Activated CD8-positive, alpha-beta memory T cell treated with anti-CD3 and anti-CD28 coated beads, Interleukin-2, amount 10 ng/mL, durations not matched to agents 7 days and 5 days (primary cell): ENCODE measurements at regions not wholly inside any gene's neighbourhood (a gene's known extent, or its start where the extent isn't known, plus 50 kb on each side); places are given as distances from the start of the nearest gene placed in this dataset.

Experiments
- ATAC-seq: fragments of 150-1000 bp; cut with Tn5 transposase; one replicate; pipeline ENCODE4 v1.10.0; 2021; ENCODE audit warnings: moderate library complexity
- CTCF ChIA-PET: fragments of 350-600 bp; sonication (Branson Sonifier 250); formaldehyde crosslinking; loops from one replicate; lab custom pipeline; 2021; ENCODE audit warnings: antibody characterized with exemption; lab: Charles Lee
- DNase-seq: peaks from one replicate; pipeline ENCODE4 v3.0.0-alpha.2; 2020
- H3K27ac Mint-ChIP-seq: one replicate; pipeline ENCODE4 v1.8.0; 2021; ENCODE audit warnings: mild to moderate bottlenecking, mixed read lengths
- H3K27me3 Mint-ChIP-seq: one replicate; pipeline ENCODE4 v1.8.0; 2021; ENCODE audit warnings: mixed read lengths
- H3K36me3 Mint-ChIP-seq: one replicate; pipeline ENCODE4 v1.8.0; 2021; ENCODE audit warnings: mild to moderate bottlenecking, mixed read lengths
- H3K4me1 Mint-ChIP-seq: one replicate; pipeline ENCODE4 v1.8.0; 2021; ENCODE audit warnings: mixed read lengths
- H3K4me3 Mint-ChIP-seq: one replicate; pipeline ENCODE4 v1.8.0; 2021; ENCODE audit warnings: mild to moderate bottlenecking, moderate library complexity, mixed read lengths
- H3K9me3 Mint-ChIP-seq: one replicate; pipeline ENCODE4 v1.8.0; 2022; ENCODE audit warnings: low read depth, mixed read lengths

GRCh38 chrX:10798041-10798440 is 177.7 kb upstream of the MID1 start:
- Mint-ChIP-seq H3K27me3 (no peaks in the 10 kb centered on the region), H3K4me1 (no peaks in the 10 kb centered on the region), H3K4me3 (no peak overlapping the region), H3K36me3 (no peaks in the 10 kb centered on the region), H3K9me3 (no peaks in the 10 kb centered on the region), H3K27ac (no peak overlapping the region)
- no peak for ATAC-seq
- CTCF ChIA-PET, result no interaction called here
- DNase-seq, result no peak

- Mint-ChIP-seq H3K4me3 (no peak overlapping the region), H3K9me3 (no peaks in the 10 kb centered on the region), H3K27ac (no peak overlapping the region), H3K36me3 (no peaks in the 10 kb centered on the region), H3K4me1 (no peaks in the 10 kb centered on the region), H3K27me3 (no peaks in the 10 kb centered on the region)
- no peak for DNase-seq
- CTCF ChIA-PET, result no interaction called here
- ATAC-seq, result no peak
These were observed 180.4 kb upstream of the MID1 start for GRCh38 chrX:10800796-10801195.

DNA sequence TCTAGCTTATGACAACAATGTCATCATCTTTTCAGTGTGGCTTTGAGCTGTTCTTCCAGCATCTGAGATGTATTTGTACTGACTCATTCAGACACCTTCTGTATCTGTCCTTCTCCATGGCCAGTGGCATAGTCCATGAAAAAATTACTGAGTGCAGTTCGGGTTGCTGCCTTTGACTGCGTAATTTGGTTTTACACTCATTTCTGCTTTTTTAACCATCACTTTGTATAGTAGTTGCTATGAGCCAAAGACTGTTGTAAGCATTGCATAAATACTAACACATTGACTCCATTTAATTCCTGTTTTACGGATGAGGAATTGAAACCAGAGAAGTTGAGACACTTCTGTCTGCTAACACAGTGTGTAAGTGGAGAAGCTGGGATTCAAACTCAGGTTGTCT is 190.7 kb upstream of the MID1 start:
- Mint-ChIP-seq H3K27me3 (no peaks in the 10 kb centered on the region), H3K4me1 (no peaks in the 10 kb centered on the region), H3K9me3 (no peaks in the 10 kb centered on the region), H3K27ac (no peak overlapping the region), H3K4me3 (no peak overlapping the region), H3K36me3 (no peaks in the 10 kb centered on the region)
- CTCF ChIA-PET, result no interaction called here
- ATAC-seq, result no peak
- no peak for DNase-seq

GRCh38 chrX:10813761-10814160 is 193.4 kb upstream of the MID1 start:
- no peaks in the 10 kb centered on the region for H3K4me1 Mint-ChIP-seq
- no peaks in the 10 kb centered on the region for H3K27me3 Mint-ChIP-seq
- DNase-seq (no peak), ATAC-seq (no peak)
- H3K9me3 Mint-ChIP-seq, result no peaks in the 10 kb centered on the region
- CTCF ChIA-PET, result no interaction called here
- H3K4me3 Mint-ChIP-seq, result no peak overlapping the region
- H3K36me3 Mint-ChIP-seq, result no peaks in the 10 kb centered on the region
- H3K27ac Mint-ChIP-seq, result no peak overlapping the region

DNA sequence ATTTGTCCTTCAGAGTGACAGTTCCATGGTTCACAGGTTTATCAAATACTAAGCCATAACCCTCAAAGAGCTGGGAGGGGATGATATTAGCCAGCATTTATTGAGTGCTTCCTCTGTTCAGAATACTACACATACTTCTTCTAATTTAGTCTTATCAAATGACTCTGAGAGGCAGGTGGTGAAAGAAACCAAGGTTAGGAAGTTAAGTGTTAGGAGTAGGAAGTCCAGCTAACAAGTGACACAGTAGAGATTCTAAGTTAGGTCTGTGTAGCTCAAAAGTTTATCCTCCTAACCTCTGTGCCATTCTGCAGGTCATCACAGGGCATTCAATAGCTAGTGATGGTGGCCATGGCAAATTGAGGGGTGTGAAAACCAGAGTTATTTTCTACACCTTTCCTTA is 198.3 kb upstream of the MID1 start:
- ATAC-seq, result no peak
- CTCF ChIA-PET, result no interaction called here
- H3K27me3 Mint-ChIP-seq, result no peaks in the 10 kb centered on the region

DNA sequence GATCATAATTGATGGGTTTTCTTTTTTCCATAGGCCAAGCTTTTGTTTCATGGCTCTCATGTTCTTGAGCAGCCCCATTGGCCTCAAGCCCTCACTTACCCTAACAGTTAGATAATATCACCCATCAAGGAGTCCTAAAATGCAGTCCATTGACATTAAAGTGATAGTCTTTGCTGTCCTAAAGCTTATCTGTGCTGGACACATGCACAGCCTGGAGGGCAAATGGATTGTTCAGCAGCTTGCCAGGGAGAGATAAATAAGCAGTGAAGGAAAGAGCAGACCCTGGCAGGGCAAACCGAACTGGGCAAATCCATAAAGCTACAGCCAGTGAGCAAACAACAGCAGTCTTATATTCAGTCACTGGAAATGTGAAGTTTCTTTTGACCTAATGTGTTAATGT is 199.6 kb upstream of the MID1 start:
- CTCF ChIA-PET, result no interaction called here
- H3K4me1 Mint-ChIP-seq, result no peaks in the 10 kb centered on the region
- no peak overlapping the region for H3K27ac Mint-ChIP-seq
- H3K27me3 Mint-ChIP-seq, result no peaks in the 10 kb centered on the region
- H3K4me3 Mint-ChIP-seq, result no peak overlapping the region
- H3K9me3 Mint-ChIP-seq, result no peaks in the 10 kb centered on the region
- ATAC-seq (no peak), DNase-seq (no peak)
- no peaks in the 10 kb centered on the region for H3K36me3 Mint-ChIP-seq

More for the DNA sequence above, 198.3 kb upstream of the MID1 start:
- no peak for DNase-seq
- no peak overlapping the region for H3K4me3 Mint-ChIP-seq
- no peaks in the 10 kb centered on the region for H3K4me1 Mint-ChIP-seq
- H3K27ac Mint-ChIP-seq, result no peak overlapping the region
- H3K36me3 Mint-ChIP-seq, result no peaks in the 10 kb centered on the region
- H3K9me3 Mint-ChIP-seq, result no peaks in the 10 kb centered on the region

GRCh38 chrX:10821293-10821692 is 200.9 kb upstream of the MID1 start:
- Mint-ChIP-seq H3K36me3 (no peaks in the 10 kb centered on the region), H3K27ac (no peak overlapping the region), H3K9me3 (no peaks in the 10 kb centered on the region), H3K4me1 (no peaks in the 10 kb centered on the region), H3K27me3 (no peaks in the 10 kb centered on the region), H3K4me3 (no peak overlapping the region)
- CTCF ChIA-PET, result no interaction called here
- no peak for DNase-seq
- ATAC-seq, result no peak

- no peak overlapping the region for H3K27ac Mint-ChIP-seq
- DNase-seq (no peak), ATAC-seq (no peak)
- H3K4me1 Mint-ChIP-seq, result no peaks in the 10 kb centered on the region
- CTCF ChIA-PET, result no interaction called here
- H3K27me3 Mint-ChIP-seq, result no peaks in the 10 kb centered on the region
- no peak overlapping the region for H3K4me3 Mint-ChIP-seq
- H3K36me3 Mint-ChIP-seq, result no peaks in the 10 kb centered on the region
- no peaks in the 10 kb centered on the region for H3K9me3 Mint-ChIP-seq
These were observed 207.7 kb upstream of the MID1 start for GRCh38 chrX:10828036-10828435.

GRCh38 chrX:10828640-10829039 is 208.3 kb upstream of the MID1 start:
- Mint-ChIP-seq H3K36me3 (no peaks in the 10 kb centered on the region), H3K4me3 (no peak overlapping the region), H3K27me3 (no peaks in the 10 kb centered on the region), H3K4me1 (no peaks in the 10 kb centered on the region), H3K9me3 (no peaks in the 10 kb centered on the region), H3K27ac (no peak overlapping the region)
- ATAC-seq (no peak), DNase-seq (no peak)
- CTCF ChIA-PET, result no interaction called here

- no peak for DNase-seq
- ATAC-seq, result no peak
- H3K27me3 Mint-ChIP-seq, result no peaks in the 10 kb centered on the region
- H3K4me3 Mint-ChIP-seq, result no peak overlapping the region
- no peak overlapping the region for H3K27ac Mint-ChIP-seq
- H3K4me1 Mint-ChIP-seq, result no peaks in the 10 kb centered on the region
- H3K36me3 Mint-ChIP-seq, result no peaks in the 10 kb centered on the region
- CTCF ChIA-PET, result no interaction called here
- no peaks in the 10 kb centered on the region for H3K9me3 Mint-ChIP-seq
These were observed 211.5 kb upstream of the MID1 start for GRCh38 chrX:10831716-10832502.

GRCh38 chrX:10833299-10834169 is 213.1 kb upstream of the MID1 start:
- Mint-ChIP-seq H3K9me3 (no peaks in the 10 kb centered on the region), H3K36me3 (no peaks in the 10 kb centered on the region), H3K27ac (no peak overlapping the region), H3K4me1 (no peaks in the 10 kb centered on the region), H3K4me3 (no peak overlapping the region), H3K27me3 (no peaks in the 10 kb centered on the region)
- no peak for DNase-seq
- ATAC-seq, result no peak
- CTCF ChIA-PET, result no interaction called here

DNA sequence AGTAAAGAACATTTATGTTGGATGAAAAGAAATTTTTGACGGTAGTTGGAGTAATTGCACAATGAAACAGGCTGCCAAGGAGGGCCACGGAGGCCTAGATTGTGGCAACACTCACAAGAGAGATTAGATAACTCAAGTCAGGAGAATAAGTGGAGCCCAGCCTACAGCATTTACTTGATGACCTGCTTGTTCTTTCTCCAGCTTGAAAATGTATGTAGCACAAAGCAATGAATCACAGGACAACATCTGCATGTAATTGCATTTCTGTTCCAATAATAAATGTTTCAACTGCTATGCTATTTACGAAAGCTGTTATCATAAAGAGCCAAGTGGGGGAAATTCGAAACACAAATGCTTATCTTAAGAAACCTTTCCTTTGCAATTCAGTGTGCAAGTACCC is 221.2 kb upstream of the MID1 start:
- no peaks in the 10 kb centered on the region for H3K9me3 Mint-ChIP-seq
- DNase-seq (no peak), ATAC-seq (no peak)
- H3K4me1 Mint-ChIP-seq, result no peaks in the 10 kb centered on the region
- H3K27me3 Mint-ChIP-seq, result no peaks in the 10 kb centered on the region
- H3K36me3 Mint-ChIP-seq, result no peaks in the 10 kb centered on the region
- CTCF ChIA-PET, result no interaction called here
- no peak overlapping the region for H3K27ac Mint-ChIP-seq
- H3K4me3 Mint-ChIP-seq, result no peak overlapping the region

DNA sequence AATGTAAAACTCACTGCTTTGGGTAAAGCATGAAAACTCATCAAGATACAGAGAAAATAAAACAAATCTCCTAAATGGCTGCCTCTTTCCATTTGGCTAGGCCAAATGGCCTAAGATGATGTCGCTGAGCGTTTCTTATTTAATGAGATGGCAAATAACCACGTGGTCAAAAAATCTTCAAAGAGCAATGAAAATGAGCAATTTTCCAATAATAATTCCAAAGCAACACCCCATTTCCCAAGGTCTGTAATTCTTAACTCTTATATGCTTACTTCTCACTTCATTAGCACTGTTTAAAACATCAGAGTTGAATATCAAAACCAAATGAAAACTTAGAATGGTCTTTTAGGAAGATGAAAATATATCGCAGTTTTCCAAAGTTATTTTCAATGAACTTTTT is 222.3 kb upstream of the MID1 start:
- CTCF ChIA-PET, result no interaction called here
- DNase-seq (no peak), ATAC-seq (no peak)
- Mint-ChIP-seq H3K4me1 (no peaks in the 10 kb centered on the region), H3K9me3 (no peaks in the 10 kb centered on the region), H3K27me3 (no peaks in the 10 kb centered on the region), H3K36me3 (no peaks in the 10 kb centered on the region), H3K27ac (no peak overlapping the region), H3K4me3 (no peak overlapping the region)

DNA sequence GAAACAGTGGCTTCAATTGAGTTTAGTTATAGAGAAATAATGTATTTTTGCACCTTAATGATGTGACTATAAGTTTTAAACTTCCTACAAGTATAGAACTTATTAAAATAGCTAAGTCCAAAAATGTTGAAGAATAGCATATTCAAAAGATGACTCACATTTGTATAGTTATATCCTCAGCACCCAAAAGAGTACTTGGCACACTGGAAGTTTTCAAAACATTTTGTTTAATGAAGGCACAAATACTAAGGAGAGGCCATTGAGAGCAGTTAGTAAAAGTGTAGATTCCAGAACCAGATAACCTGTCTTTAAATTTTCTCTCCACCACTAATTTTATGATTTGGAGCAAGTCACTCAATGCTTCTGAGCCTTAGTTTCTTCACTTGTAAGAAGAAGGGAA is 226.9 kb upstream of the MID1 start:
- H3K4me3 Mint-ChIP-seq, result no peak overlapping the region
- H3K9me3 Mint-ChIP-seq, result no peaks in the 10 kb centered on the region
- H3K27me3 Mint-ChIP-seq, result no peaks in the 10 kb centered on the region
- H3K36me3 Mint-ChIP-seq, result no peaks in the 10 kb centered on the region
- DNase-seq (no peak), ATAC-seq (no peak)
- CTCF ChIA-PET, result no interaction called here
- no peak overlapping the region for H3K27ac Mint-ChIP-seq
- H3K4me1 Mint-ChIP-seq, result no peaks in the 10 kb centered on the region
